ENCODE measurements at regions not wholly inside any gene's neighbourhood (a gene's known extent, or its start where the extent isn't known, plus 50 kb on each side); places are given as distances from the start of the nearest gene placed in this dataset.

DNA sequence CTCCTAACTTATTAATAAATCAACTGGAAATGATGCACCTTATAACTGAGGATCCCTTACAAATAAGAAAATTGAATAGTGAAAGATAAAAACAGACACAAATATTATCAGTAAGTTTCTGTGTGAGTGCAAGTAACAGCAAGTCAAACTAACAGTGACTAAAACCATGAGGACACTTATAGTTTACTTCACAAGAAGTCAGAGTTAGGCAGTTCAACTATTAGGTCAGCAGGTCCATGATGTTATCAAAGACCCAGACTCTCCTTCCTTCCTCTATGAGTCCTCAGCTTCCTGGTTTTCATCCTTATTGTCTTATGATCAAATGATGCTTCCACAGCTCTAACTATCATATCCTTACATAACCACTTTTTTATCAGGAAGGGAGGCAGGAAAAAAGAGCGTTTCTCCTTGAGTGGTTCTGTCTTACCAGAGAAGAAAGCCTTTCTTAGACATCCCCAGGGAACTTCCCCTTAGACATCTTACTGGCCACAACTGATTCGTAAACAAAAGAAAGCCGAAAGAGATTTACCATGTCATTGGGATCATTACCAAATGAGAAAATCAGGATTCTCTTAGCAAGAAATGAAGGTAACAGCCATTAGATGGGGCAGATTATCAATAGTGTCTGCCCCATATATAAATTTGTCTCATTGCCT, 114.3 kb upstream of the LRFN2 start:
- H3K27me3 ChIP-seq (ENCODE audit: low read depth), result peaks cover 76% of the 10 kb centered on the region
- no peaks in the 10 kb centered on the region for H3K36me3 ChIP-seq
- no peak overlapping the region for H3K27ac ChIP-seq (replicated peaks)
- intact Hi-C loops (cut with micrococcal nuclease), result no loop called here
- no peaks in the 10 kb centered on the region for H3K9me3 ChIP-seq (replicated peaks)
- TF ChIP-seq, protein P1, sequence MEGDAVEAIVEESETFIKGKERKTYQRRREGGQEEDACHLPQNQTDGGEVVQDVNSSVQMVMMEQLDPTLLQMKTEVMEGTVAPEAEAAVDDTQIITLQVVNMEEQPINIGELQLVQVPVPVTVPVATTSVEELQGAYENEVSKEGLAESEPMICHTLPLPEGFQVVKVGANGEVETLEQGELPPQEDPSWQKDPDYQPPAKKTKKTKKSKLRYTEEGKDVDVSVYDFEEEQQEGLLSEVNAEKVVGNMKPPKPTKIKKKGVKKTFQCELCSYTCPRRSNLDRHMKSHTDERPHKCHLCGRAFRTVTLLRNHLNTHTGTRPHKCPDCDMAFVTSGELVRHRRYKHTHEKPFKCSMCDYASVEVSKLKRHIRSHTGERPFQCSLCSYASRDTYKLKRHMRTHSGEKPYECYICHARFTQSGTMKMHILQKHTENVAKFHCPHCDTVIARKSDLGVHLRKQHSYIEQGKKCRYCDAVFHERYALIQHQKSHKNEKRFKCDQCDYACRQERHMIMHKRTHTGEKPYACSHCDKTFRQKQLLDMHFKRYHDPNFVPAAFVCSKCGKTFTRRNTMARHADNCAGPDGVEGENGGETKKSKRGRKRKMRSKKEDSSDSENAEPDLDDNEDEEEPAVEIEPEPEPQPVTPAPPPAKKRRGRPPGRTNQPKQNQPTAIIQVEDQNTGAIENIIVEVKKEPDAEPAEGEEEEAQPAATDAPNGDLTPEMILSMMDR (IDR thresholded peaks at IDR 0.05; ENCODE audit: borderline replicate concordance), result no peak
- DNase-seq, result no peak
- H3K4me1 ChIP-seq, result no peaks in the 10 kb centered on the region
- H3K4me3 ChIP-seq, result no peak overlapping the region

DNA sequence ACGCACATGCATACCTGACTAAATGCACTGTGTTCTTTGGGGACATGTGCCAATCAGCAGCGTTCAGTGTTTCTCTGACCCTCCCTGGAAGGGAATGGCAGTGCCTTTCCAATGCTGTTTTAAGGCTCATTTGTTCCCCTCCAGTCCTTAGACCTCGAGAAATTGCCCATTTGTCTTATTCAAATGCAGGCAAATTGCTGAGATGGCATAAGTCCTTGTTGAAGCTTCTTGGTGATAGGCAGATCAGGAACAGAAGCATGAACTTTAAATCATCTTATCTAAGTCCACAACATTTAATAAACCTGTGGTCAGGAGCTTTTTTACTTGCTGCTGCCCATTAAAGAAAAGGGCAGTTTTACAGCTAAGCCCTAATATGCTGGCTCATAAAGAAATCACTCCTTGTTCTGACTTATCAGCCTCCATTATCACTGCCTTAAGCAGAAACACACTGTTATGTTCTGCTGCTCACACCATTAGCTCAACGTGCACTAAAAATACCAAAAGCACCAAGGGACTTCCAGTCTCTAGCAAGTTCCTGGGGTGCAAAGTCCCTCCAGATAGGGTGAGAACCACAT, 112.9 kb upstream of the LRFN2 start:
- TF ChIP-seq, protein P1 (IDR thresholded peaks at IDR 0.05; ENCODE audit: borderline replicate concordance), result no peak
- intact Hi-C loops (cut with micrococcal nuclease), result no loop called here
- no peaks in the 10 kb centered on the region for H3K9me3 ChIP-seq (replicated peaks)
- no peak overlapping the region for H3K4me3 ChIP-seq
- no peaks in the 10 kb centered on the region for H3K36me3 ChIP-seq
- H3K27ac ChIP-seq (replicated peaks), result no peak overlapping the region
- DNase-seq, result no peak
- H3K27me3 ChIP-seq (ENCODE audit: low read depth), result peaks cover 64% of the 10 kb centered on the region
- no peaks in the 10 kb centered on the region for H3K4me1 ChIP-seq

DNA sequence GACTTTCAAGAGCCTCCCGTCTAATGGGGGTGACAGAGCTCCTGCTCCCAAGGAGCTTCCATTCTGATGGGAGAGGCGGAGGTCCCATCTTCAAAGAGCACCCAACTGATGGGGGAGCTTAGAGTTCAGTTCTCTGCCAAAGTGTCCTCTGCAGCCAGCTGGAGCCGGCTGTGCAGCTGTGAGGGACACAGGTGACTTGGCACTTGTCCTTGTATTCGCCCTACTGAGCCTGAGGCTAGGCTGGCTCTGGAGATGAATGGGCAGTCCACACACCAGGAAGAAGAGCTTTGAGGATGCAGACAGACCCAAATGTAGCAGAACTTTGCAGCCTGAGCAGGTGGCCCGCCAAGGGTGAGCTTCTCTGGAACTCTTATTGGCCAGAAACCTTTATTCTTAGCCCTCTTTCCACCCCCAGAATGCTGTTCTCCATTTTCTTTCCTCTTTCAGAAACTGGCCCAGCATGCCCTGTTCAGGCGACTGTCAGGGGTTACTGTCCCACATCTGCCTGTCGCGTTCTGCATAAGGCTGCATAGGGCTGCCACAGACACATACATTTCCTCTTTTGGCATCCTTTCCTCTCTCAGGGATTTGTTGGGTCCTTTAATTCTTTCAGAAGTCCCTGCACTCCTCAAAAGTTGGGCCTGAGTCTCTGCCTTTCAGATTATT, 108.7 kb upstream of the LRFN2 start:
- no peaks in the 10 kb centered on the region for H3K4me1 ChIP-seq
- H3K9me3 ChIP-seq (replicated peaks), result no peaks in the 10 kb centered on the region
- intact Hi-C loops (cut with micrococcal nuclease), result no loop called here
- H3K36me3 ChIP-seq, result no peaks in the 10 kb centered on the region
- no peak overlapping the region for H3K27ac ChIP-seq (replicated peaks)
- TF ChIP-seq, protein P1 (IDR thresholded peaks at IDR 0.05; ENCODE audit: borderline replicate concordance), result no peak
- DNase-seq, result no peak
- H3K4me3 ChIP-seq, result no peak overlapping the region
- peaks cover 26% of the 10 kb centered on the region for H3K27me3 ChIP-seq (ENCODE audit: low read depth)

DNA sequence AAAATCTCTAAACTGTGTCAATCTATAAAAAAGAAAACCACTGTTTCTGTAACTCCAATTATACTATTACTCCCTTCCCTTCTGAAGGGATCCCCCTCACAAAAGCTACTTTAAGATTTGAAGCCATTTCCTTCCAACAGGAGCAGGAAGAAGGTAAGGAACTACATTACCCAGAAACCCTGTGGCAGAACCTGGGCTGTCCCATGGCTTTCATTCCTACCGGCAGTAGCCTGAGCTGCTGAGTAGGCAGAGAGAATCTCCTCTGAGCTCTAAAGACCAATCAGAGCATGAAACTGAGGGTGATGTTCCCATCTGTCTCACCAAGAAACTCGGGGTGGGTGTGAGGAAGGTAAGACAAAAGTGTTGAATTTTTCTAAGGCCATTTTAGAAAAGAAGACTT, 108.0 kb upstream of the LRFN2 start:
- no peaks in the 10 kb centered on the region for H3K36me3 ChIP-seq
- peaks cover 20% of the 10 kb centered on the region for H3K27me3 ChIP-seq (ENCODE audit: low read depth)
- intact Hi-C loops (cut with micrococcal nuclease), result no loop called here
- no peak for DNase-seq
- H3K27ac ChIP-seq (replicated peaks), result no peak overlapping the region
- H3K4me3 ChIP-seq, result no peak overlapping the region
- TF ChIP-seq, protein P1 (IDR thresholded peaks at IDR 0.05; ENCODE audit: borderline replicate concordance), result no peak
- H3K9me3 ChIP-seq (replicated peaks), result no peaks in the 10 kb centered on the region
- H3K4me1 ChIP-seq, result no peaks in the 10 kb centered on the region

GRCh38 chr6:40693768-40694167, 106.6 kb upstream of the LRFN2 start:
- Histone ChIP-seq H3K36me3 (no peaks in the 10 kb centered on the region), H3K27ac (replicated peaks) (no peak overlapping the region), H3K4me3 (no peak overlapping the region), H3K4me1 (no peaks in the 10 kb centered on the region), H3K27me3 (ENCODE audit: low read depth) (peaks cover 8% of the 10 kb centered on the region), H3K9me3 (replicated peaks) (no peaks in the 10 kb centered on the region)
- TF ChIP-seq, protein P1 (IDR thresholded peaks at IDR 0.05; ENCODE audit: borderline replicate concordance), result no peak
- no peak for DNase-seq
- intact Hi-C loops (cut with micrococcal nuclease), result no loop called here

All from left ventricle myocardium inferior (tissue), 1 donor.